Activated T-cell treated with anti-CD3 and anti-CD28 coated beads, Interleukin-2, amount 50 U/mL, for 4 hours (primary cell): ENCODE measurements at regions not wholly inside any gene's neighbourhood (a gene's known extent, or its start where the extent isn't known, plus 50 kb on each side); places are given as distances from the start of the nearest gene placed in this dataset.
"Not testable (repeated sequence)": the region's sequence is repeated elsewhere in the genome, so short reads cannot be mapped to it uniquely, and the experiment has no call there.

ENCODE experiments used
- ATAC-seq, 2 donors: fragments of 200-7000 bp; cut with Tn5 transposase; one replicate each; pipeline ENCODE4 v1.10.0; 2021
- DNase-seq: peaks from one replicate; pipeline ENCODE4 v3.0.0-alpha.2; 2020
- H3K27me3 Mint-ChIP-seq: one replicate; pipeline ENCODE4 v1.8.0; 2021; ENCODE audit warnings: low read depth, mixed read lengths
- H3K36me3 Mint-ChIP-seq: one replicate; pipeline ENCODE4 v1.8.0; 2022; ENCODE audit warnings: mixed read lengths; ENCODE audit not compliant: insufficient read depth
- H3K4me1 Mint-ChIP-seq: one replicate; pipeline ENCODE4 v1.8.0; 2021; ENCODE audit warnings: low read depth, mixed read lengths
- H3K4me3 Mint-ChIP-seq: one replicate; pipeline ENCODE4 v1.8.0; 2021; ENCODE audit warnings: mild to moderate bottlenecking, moderate library complexity, mixed read lengths
- H3K9me3 Mint-ChIP-seq: one replicate; pipeline ENCODE4 v1.8.0; 2021; ENCODE audit warnings: mixed read lengths

- Mint-ChIP-seq H3K4me3 (no peak overlapping the region), H3K4me1 (no peaks in the 10 kb centered on the region), H3K27me3 (no peaks in the 10 kb centered on the region), H3K9me3 (no peaks in the 10 kb centered on the region), H3K36me3 (no peaks in the 10 kb centered on the region)
- DNase-seq (no peak), ATAC-seq (no peak)
Measured at GRCh38 chr1:99501871-99502270, 144.0 kb upstream of the PALMD start.

GRCh38 chr1:99502400-99502799 is 143.5 kb upstream of the PALMD start:
- H3K4me1 Mint-ChIP-seq, result no peaks in the 10 kb centered on the region
- no peak overlapping the region for H3K4me3 Mint-ChIP-seq
- DNase-seq (no peak), ATAC-seq (no peak)
- H3K27me3 Mint-ChIP-seq, result no peaks in the 10 kb centered on the region
- H3K9me3 Mint-ChIP-seq, result peaks cover 3% of the 10 kb centered on the region
- H3K36me3 Mint-ChIP-seq, result no peaks in the 10 kb centered on the region

- no peak for DNase-seq
- no peaks in the 10 kb centered on the region for H3K4me1 Mint-ChIP-seq
- no peaks in the 10 kb centered on the region for H3K36me3 Mint-ChIP-seq
Measured at GRCh38 chr1:99503276-99503747, 142.6 kb upstream of the PALMD start.

GRCh38 chr1:99504287-99504686 is 141.6 kb upstream of the PALMD start:
- Mint-ChIP-seq H3K9me3 (peaks cover 3% of the 10 kb centered on the region), H3K4me3 (no peak overlapping the region), H3K27me3 (no peaks in the 10 kb centered on the region), H3K36me3 (no peaks in the 10 kb centered on the region), H3K4me1 (no peaks in the 10 kb centered on the region)
- no peak for DNase-seq
- no peak for ATAC-seq

More at GRCh38 chr1:99503276-99503747, 142.6 kb upstream of the PALMD start:
- Mint-ChIP-seq H3K4me3 (no peak overlapping the region), H3K9me3 (peaks cover 3% of the 10 kb centered on the region), H3K27me3 (no peaks in the 10 kb centered on the region)
- ATAC-seq, result no peak

- DNase-seq (no peak), ATAC-seq (no peak)
- Mint-ChIP-seq H3K4me3 (no peak overlapping the region), H3K9me3 (peaks cover 3% of the 10 kb centered on the region), H3K36me3 (no peaks in the 10 kb centered on the region), H3K27me3 (no peaks in the 10 kb centered on the region), H3K4me1 (no peaks in the 10 kb centered on the region)
Measured at GRCh38 chr1:99506631-99507030, 139.3 kb upstream of the PALMD start.

- H3K36me3 Mint-ChIP-seq, H3K9me3 Mint-ChIP-seq, H3K4me1 Mint-ChIP-seq, H3K27me3 Mint-ChIP-seq, DNase-seq, H3K4me3 Mint-ChIP-seq, ATAC-seq: not testable (repeated sequence)
Measured at GRCh38 chr1:99507446-99507845, 138.5 kb upstream of the PALMD start.

- no peak overlapping the region for H3K4me3 Mint-ChIP-seq
- DNase-seq (no peak), ATAC-seq (no peak)
- no peaks in the 10 kb centered on the region for H3K36me3 Mint-ChIP-seq
- no peaks in the 10 kb centered on the region for H3K4me1 Mint-ChIP-seq
- no peaks in the 10 kb centered on the region for H3K27me3 Mint-ChIP-seq
- peaks cover 3% of the 10 kb centered on the region for H3K9me3 Mint-ChIP-seq
Measured at GRCh38 chr1:99507906-99508732, 137.8 kb upstream of the PALMD start.

GRCh38 chr1:99508733-99509445 is 137.0 kb upstream of the PALMD start:
- not testable (repeated sequence) for H3K9me3 Mint-ChIP-seq, H3K36me3 Mint-ChIP-seq, DNase-seq, H3K4me3 Mint-ChIP-seq, ATAC-seq, H3K4me1 Mint-ChIP-seq, H3K27me3 Mint-ChIP-seq

GRCh38 chr1:99514823-99515552 is 130.9 kb upstream of the PALMD start:
- not testable (repeated sequence) for DNase-seq, H3K4me3 Mint-ChIP-seq, H3K4me1 Mint-ChIP-seq, H3K27me3 Mint-ChIP-seq, H3K9me3 Mint-ChIP-seq, H3K36me3 Mint-ChIP-seq, ATAC-seq

GRCh38 chr1:99516141-99516540 is 129.8 kb upstream of the PALMD start:
- no peaks in the 10 kb centered on the region for H3K4me1 Mint-ChIP-seq
- H3K4me3 Mint-ChIP-seq, result no peak overlapping the region
- no peaks in the 10 kb centered on the region for H3K9me3 Mint-ChIP-seq
- ATAC-seq (no peak), DNase-seq (no peak)
- no peaks in the 10 kb centered on the region for H3K36me3 Mint-ChIP-seq
- H3K27me3 Mint-ChIP-seq, result no peaks in the 10 kb centered on the region

- no peak for ATAC-seq
- H3K4me1 Mint-ChIP-seq, result no peaks in the 10 kb centered on the region
- H3K9me3 Mint-ChIP-seq, result no peaks in the 10 kb centered on the region
- no peaks in the 10 kb centered on the region for H3K27me3 Mint-ChIP-seq
- no peak overlapping the region for H3K4me3 Mint-ChIP-seq
- no peaks in the 10 kb centered on the region for H3K36me3 Mint-ChIP-seq
- no peak for DNase-seq
Measured at GRCh38 chr1:99520121-99520520, 125.8 kb upstream of the PALMD start.

- no peaks in the 10 kb centered on the region for H3K9me3 Mint-ChIP-seq
- peaks cover 3% of the 10 kb centered on the region for H3K27me3 Mint-ChIP-seq
- no peaks in the 10 kb centered on the region for H3K36me3 Mint-ChIP-seq
- H3K4me1 Mint-ChIP-seq, result no peaks in the 10 kb centered on the region
- DNase-seq (no peak), ATAC-seq (no peak)
- H3K4me3 Mint-ChIP-seq, result no peak overlapping the region
Measured at GRCh38 chr1:99525331-99525730, 120.6 kb upstream of the PALMD start.

- Mint-ChIP-seq H3K4me1 (no peaks in the 10 kb centered on the region), H3K4me3 (no peak overlapping the region), H3K36me3 (no peaks in the 10 kb centered on the region), H3K9me3 (no peaks in the 10 kb centered on the region), H3K27me3 (peaks cover 3% of the 10 kb centered on the region)
- ATAC-seq (no peak), DNase-seq (no peak)
Measured at GRCh38 chr1:99527078-99527477, 118.8 kb upstream of the PALMD start.

- Mint-ChIP-seq H3K4me1 (no peaks in the 10 kb centered on the region), H3K4me3 (no peak overlapping the region), H3K27me3 (peaks cover 5% of the 10 kb centered on the region), H3K9me3 (no peaks in the 10 kb centered on the region), H3K36me3 (no peaks in the 10 kb centered on the region)
- DNase-seq (no peak), ATAC-seq (no peak)
Measured at GRCh38 chr1:99527545-99527944, 118.4 kb upstream of the PALMD start.
